Uterus (tissue), 2 donors: ENCODE measurements at regions not wholly inside any gene's neighbourhood (a gene's known extent, or its start where the extent isn't known, plus 50 kb on each side); places are given as distances from the start of the nearest gene placed in this dataset.
"Not testable (repeated sequence)": the region's sequence is repeated elsewhere in the genome, so short reads cannot be mapped to it uniquely, and the experiment has no call there.

Experiments used
- POLR2A ChIP-seq, 2 donors: fragments of 450-650 bp; IDR thresholded peaks; one replicate each; pipeline ENCODE4 v1.6.1; 2016; ENCODE audit warnings: antibody characterized with exemption in 2 of 2, mild to moderate bottlenecking in 1 of 2, moderate library complexity in 1 of 2
- TF ChIP-seq, protein P1 (sequence below), 4 experiments: fragments of 200-600 bp in 2 of 4; fragments of 450-650 bp in 2 of 4; sonication (generic) in 2 of 4; IDR thresholded peaks; one replicate each; pipeline ENCODE4 v1.5.1; 2016 to 2019; ENCODE audit warnings: antibody characterized with exemption in 4 of 4, mild to moderate bottlenecking in 2 of 4, moderate library complexity in 1 of 4

DNA sequence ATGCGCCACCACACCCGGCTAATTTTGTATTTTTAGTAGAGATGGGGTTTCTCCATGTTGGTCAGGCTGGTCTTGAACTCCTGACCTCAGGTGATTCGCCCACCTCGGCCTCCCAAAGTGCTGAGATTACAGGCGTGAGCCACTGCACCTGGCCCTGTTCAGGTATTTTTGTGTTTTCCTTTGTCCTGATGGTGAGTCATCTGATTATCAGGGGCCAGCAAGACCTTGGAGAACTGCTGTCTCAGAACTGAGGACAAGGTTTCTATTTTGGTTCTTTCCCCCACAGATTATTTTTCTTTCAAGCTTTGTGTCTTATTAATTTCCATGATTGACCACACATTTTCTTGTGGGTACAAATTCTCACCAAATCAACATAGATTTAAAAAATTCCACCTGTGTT is 374.4 kb upstream of the SGO1 start:
- TF ChIP-seq, protein P1, sequence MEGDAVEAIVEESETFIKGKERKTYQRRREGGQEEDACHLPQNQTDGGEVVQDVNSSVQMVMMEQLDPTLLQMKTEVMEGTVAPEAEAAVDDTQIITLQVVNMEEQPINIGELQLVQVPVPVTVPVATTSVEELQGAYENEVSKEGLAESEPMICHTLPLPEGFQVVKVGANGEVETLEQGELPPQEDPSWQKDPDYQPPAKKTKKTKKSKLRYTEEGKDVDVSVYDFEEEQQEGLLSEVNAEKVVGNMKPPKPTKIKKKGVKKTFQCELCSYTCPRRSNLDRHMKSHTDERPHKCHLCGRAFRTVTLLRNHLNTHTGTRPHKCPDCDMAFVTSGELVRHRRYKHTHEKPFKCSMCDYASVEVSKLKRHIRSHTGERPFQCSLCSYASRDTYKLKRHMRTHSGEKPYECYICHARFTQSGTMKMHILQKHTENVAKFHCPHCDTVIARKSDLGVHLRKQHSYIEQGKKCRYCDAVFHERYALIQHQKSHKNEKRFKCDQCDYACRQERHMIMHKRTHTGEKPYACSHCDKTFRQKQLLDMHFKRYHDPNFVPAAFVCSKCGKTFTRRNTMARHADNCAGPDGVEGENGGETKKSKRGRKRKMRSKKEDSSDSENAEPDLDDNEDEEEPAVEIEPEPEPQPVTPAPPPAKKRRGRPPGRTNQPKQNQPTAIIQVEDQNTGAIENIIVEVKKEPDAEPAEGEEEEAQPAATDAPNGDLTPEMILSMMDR (IDR thresholded peaks at IDR 0.05): not testable (repeated sequence)
- TF ChIP-seq POLR2A (IDR thresholded peaks at IDR 0.05): not testable (repeated sequence)
